ENCODE measurements at regions not wholly inside any gene's neighbourhood (a gene's known extent, or its start where the extent isn't known, plus 50 kb on each side); places are given as distances from the start of the nearest gene placed in this dataset.

DNA sequence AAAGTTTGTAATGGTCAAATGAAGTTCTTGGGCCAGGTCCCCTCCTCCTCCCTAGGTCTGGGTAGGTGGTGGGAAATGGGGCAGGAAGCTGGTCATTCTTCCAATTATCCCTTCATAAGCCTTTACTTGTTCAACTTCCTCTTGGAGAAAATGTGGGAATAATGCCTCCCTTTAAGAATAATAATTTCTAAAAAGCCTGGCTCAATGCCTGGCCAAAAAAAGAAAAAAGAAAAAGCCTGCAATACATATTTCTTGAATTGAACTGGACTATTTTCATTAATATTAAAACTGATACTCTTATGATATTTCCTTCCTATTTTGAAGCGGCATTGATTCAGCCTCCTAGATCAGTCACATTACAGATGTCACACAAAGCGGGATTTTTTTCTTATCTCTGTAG, 600.9 kb downstream of the CCDC171 start:
- no peak for DNase-seq (ENCODE audit: extremely low read depth, low read depth)

DNA sequence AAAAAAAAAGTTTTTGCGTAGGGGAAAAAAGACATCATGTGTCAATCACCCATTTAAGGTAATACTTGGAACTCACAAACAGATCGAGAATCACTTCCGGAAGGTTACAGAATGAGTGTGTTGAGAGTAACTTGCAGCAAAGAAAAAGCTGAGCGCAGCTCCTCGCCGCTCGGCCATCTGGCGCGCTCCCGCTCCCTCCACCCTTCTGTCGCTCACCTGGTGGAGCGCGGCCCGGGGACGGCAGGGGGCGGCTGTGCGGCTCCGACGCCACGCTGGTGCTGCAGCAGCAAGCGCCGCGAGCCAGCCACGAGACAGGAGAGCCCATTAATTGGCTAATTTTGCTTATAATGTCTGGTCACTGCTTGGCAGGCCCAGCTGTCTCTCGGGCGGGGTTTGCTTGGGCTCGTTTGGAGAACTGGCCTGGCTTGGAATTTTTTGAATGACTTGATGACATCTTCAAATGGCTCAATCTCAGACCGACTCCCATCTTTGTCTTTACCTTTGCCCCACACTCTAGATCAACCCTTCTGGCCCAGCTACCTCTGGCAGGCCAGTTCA, 601.8 kb downstream of the CCDC171 start:
- DNase-seq (ENCODE audit: extremely low read depth, low read depth): no peak

DNA sequence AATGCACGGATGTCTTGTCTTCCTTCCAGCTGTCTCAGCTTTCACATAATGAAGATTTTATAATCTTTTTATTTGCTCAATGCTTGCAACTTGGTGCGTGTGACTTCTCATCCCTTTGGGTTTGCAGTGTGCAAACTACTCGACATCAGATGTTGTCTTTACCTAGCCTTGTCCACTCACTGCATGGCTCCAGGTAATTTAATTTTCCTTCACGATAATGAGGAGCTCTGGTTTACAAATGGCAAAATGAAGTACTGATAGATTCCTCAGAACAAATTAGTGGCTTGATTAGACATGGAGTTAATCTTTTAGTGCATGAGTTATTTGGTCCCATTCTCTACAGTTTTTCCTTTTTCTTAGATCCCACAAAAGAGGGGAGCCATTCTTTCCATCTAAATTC, 603.0 kb downstream of the CCDC171 start:
- DNase-seq (ENCODE audit: extremely low read depth, low read depth): no peak

DNA sequence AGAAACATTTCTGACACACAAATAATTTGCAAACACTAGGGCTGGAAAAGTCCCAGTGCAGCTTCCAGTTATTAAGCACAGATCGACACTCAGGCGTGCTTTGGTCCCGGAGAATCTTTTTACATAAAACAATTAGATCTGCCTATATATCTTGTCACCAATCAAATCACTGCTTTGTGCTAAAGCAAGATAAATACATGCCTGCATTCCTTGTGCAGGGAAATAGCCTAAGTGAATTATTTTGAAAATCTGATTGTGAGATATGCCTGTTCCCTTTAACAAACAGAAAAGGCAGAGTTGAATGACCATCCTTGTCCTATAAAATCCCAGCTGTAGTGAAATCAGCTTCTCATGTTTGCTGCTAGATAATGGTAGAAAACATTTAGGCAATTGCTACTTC, 604.4 kb downstream of the CCDC171 start:
- DNase-seq (ENCODE audit: extremely low read depth, low read depth): no peak

DNA sequence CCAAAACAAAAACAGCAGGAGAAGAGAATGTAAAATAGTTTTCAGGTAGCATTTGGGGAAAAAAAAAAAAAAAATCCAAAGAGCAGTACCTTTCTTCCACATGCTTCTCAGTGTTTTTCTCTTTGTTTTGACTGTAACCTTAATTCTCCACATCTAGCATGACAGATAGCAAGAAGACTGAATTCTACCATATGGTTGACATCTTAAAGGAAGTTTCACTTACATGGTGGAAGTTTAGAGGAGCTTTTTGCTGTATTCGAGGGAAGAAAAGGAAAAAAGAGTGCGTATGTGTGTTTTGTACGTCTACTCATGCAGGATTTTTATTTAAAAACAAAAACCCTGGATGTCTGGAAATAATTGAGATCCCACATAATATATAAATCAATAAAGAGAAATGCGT, 604.8 kb downstream of the CCDC171 start:
- DNase-seq (ENCODE audit: extremely low read depth, low read depth): no peak

DNA sequence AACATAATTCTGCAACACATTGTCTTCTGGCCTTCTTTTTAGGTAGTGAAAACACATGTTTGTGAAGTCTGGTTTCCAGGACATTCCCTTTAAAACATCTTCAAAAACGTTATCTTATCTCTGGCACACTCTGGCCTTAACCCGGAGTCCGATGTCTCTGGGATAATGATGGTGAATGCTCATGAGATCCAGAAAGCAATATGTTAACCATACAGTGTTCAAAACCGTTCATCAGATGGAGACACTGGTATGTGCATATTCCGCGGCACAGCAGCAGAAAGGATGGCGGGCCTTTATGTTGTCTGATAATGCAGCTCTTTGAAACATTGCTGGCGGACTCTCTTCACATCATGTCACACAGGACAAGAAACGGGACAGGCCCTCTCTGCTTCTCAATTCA, 605.2 kb downstream of the CCDC171 start:
- DNase-seq (ENCODE audit: extremely low read depth, low read depth): no peak

DNA sequence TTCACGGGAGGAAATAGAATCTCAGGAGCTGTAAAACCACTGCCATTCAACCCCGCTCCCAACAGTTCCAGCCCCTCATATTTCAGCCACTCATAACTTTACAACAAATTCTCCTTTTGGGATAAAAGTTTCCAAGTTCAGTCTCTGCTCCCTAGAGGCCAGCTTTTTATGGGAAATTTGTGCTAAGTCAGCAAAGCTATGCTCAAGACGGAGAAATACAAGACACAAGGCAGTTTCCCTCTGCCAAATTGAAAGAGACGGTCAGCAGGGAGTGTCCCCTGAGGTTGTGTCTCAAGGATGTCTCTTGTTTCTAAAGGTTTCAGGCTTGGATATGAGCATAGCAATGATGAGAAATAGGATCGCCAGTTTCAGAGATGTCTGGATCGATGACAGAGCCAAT, 608.6 kb downstream of the CCDC171 start:
- DNase-seq (ENCODE audit: extremely low read depth, low read depth): no peak

DNA sequence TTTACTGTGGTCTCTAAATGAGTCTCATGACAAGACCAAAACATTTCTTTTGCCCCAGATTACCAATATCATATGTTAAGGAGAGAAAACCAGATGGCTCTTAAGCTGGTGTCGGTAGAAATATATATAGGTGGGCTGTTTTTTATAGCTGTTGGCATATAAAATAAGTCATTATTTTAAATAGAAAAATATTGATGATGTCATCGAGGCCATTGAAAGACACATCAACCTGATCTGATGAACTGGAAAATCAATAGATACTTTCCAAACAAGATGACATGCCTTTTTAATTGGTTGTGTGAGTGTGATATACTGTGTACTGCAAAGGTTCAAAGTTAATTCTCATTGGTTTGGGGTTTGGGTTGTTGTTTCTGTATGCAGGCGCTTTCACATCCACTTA, 617.3 kb downstream of the CCDC171 start:
- DNase-seq (ENCODE audit: extremely low read depth, low read depth): no peak

DNA sequence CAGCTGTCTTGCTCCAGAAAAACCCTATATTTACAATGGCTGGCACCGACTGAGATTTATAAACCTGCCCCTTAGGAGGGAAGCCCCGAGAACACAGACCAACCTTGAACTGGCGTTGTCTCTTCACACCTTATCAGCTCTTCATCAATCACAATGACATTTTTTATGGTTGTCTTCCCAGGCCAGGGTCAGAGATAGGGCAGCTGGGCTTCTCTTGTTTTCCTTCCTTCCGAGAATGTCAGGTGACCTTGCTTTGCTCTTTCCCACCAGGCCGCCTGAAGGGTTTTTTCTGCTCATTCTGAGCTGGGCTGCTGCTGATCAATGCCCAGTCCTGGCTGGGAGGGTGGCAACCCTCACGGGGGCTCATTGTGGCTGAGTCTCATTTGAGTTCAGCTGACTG, 619.1 kb downstream of the CCDC171 start:
- DNase-seq (ENCODE audit: extremely low read depth, low read depth): no peak

DNA sequence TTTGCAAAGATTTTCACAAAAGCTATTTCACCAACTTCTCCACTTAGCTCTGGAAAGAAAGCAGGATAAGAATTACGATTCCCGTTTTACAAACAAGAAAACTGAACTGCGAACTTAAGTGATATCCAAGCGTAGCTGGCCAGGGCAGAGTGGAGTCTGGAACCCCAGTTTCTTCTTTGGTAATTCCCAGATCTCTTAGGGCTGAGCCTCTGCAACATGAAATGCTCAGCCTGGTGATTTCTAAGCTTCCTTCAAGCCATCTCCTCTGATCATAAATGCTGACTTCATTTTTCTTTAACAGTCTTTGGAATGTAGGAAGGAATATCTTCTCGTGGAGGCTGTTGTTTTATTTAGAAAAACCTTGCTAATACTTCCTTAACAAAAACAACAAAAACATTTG, 620.0 kb downstream of the CCDC171 start:
- no peak for DNase-seq (ENCODE audit: extremely low read depth, low read depth)

DNA sequence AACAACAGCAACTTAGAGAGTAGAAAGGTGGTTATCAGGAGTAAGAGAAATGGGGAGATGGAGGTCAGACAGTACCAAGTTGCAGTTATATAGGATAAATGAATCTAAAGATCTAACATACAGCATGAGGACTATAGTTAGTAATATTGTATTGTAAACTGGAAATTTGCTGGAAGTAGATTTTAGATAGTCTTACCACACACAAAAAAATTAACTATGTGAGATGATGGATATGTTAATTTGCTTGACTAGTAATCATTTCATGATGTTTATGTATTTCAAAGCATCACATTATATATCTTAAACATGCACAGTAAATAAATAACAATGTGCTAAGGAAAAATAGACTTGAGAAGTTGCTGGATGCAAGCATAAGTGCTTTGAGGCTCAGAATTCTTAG, 622.1 kb downstream of the CCDC171 start:
- no peak for DNase-seq (ENCODE audit: extremely low read depth, low read depth)

DNA sequence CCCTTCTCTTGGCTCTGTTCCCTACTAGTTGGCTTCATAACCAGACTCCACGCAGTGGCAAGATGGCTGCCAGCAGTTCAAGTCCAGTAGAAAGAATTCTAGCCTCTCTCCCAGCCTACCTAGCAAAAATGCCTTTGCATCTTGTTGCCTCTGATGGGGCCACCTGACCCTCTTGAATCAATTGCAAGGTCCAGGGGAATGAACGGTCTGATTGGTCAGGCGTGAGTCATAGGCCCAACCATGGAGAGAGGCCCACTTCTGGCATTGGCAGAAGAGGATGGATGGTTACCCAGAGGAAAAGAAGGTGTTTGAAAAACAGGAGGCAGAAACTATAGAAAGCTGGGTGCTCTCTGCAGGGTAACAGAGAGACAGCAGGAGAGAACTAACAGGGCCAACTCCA, 622.6 kb downstream of the CCDC171 start:
- DNase-seq (ENCODE audit: extremely low read depth, low read depth): no peak

DNA sequence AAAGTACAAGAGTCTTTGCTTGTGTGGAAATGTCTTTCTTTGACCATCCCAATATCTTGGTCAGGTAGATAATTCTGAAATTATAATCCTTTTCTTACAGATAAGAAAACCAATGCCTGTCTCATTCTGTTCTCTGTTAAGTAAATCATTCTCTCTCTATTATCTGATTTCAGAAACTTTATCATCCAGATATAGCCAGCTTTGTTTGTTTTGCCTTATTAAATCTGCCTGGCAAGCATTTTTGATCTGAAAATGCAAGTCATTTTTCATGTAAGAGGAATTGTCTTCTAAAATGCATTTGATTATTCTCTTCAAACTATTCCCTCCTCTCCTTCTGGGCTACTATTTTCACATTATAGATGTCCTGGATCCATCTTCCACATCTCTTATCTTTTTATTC, 625.5 kb downstream of the CCDC171 start:
- DNase-seq (ENCODE audit: extremely low read depth, low read depth): no peak

DNA sequence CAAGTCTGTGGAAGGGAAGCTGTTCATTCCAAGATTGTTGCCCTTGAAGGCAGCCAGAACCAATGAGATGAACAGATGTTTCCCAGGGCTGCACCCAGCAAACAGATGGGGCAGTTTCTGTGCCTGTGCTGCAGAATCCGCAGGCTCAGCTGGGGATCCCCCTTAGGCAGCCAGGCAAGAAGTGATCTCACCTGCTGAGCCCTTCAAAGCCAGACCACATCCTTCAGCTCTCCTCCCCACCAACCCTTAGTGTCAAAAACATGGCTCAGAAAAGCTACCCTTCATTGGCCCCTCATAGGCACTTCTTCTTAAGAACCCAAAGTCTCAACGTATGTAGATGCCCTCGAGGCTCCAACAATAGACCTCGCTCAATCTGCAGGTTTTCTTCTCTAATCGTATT, 626.7 kb downstream of the CCDC171 start:
- DNase-seq (ENCODE audit: extremely low read depth, low read depth): no peak

DNA sequence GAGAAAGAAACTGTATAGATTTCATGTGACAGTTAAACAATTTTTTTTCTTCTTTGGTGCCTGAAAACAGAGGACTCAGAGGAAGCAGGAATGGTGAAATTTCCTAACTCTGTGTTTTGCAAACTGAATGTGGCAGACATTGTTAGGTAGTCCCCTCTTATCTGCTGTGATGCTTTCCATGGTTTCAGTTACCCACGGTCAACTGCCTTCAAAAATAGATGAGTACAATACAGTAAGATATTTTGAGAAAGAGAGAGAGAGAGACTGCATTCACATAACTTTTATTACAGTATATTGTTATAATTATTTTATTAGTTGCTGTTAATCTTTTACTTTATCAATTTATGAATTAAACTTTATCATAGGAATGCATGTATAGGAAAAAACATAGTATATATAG, 627.2 kb downstream of the CCDC171 start:
- no peak for DNase-seq (ENCODE audit: extremely low read depth, low read depth)

DNA sequence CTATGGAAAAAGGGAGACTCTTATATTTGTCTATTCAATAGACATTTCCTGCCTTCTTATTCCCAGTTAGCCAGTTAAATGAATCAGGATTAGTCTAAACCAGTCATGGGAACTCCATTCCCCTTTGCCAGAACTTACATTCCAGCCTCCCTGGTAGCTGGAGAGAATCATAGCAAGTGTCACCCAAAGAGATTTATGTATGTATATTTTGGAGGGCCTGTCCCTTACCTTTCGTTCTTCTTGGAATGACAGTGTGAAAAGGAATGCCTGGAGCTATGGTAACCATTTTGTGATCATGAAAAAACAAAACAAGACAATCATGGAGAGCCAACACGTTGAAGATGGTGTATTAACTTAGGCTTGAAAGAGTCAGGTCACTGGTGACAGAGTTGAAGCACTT, 627.7 kb downstream of the CCDC171 start:
- DNase-seq (ENCODE audit: extremely low read depth, low read depth): no peak

DNA sequence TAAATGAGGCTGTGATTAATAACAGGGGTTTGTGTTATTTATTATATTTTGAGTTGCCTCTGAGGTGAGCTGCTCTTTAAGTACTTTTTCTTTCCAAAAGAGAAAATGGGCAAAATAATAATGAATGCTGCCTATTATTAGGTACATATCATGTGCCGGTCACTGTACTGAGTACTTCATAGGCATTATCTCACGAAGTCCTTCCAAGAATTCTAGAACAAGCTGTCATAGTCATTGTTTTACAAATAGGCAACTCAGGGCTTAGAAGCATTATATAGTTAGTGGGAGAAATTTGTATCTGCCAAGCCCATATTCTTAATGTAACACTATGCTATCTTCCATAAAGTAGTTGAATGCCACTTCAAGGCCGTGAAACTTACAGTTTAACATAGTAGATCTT, 628.7 kb downstream of the CCDC171 start:
- DNase-seq (ENCODE audit: extremely low read depth, low read depth): no peak

DNA sequence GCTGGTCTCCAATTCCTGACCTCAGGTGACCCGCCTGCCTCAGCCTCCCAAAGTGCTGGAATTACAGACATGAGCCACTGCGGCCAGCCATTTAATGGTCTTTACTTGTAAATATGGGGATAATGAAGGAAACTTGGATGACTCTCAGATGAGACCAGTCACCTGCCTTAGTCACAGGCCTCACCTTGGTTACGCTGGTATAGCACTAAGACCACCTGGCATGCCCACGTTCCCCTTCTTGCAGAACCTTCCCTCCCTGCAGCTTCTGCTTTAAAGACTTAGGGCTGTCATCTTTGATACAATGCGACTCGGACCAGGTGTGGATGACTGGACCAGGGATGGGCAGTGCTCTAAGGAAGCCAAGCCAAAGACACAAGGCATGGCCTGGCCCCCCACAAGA, 629.9 kb downstream of the CCDC171 start:
- DNase-seq (ENCODE audit: extremely low read depth, low read depth): no peak

DNA sequence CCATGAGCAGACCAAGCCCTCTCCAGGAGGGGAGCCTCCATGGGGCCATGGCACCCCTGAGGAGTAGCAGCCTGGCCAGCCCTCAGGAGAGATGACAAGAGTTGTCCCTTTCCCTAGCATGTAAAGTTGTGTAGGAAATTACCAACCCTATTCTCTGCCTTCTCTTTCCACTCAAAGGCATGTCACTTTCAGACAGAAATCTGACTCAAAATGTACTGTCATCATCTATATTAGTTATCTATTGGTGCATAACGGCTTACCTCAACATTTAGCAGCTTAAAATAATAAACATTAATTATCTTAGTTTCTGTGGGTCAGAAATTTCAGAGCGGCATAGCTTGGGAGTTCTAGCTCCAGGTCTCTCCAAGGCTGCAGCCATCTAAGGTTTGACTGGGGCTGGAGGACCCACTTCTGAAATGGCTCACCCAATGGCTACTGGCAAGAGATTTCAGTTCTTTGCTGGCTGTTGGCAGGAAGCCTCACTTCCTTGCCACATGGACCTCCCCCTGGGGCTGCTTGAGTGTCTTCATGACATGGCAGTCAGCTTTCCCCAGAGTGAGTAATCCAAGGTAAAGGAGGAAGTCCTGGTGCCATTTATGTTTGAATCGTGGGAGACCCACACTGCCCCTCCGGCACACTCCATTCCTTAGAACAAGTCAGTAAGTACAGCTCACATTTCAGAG, 632.3 kb downstream of the CCDC171 start:
- no peak for DNase-seq (ENCODE audit: extremely low read depth, low read depth)

DNA sequence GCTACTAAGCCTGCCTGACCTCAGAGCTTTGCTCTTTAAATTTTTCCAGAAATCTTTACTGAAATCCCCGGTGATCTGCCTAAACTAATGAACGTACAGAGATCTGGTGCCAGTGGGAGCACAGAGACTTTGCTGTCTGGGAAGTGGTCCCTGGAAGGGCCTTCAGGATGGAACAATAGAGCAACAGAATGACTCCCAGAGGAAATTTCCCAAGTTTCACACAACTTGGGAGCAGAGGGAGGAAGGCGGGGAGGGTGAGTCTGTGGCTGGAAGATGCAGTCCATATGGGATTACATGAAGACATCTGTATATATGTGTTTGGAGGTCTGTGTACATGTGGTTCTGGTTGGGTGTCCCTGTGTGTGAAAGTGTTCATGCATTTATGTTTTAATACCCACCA, 638.3 kb downstream of the CCDC171 start:
- DNase-seq (ENCODE audit: extremely low read depth, low read depth): no peak

DNA sequence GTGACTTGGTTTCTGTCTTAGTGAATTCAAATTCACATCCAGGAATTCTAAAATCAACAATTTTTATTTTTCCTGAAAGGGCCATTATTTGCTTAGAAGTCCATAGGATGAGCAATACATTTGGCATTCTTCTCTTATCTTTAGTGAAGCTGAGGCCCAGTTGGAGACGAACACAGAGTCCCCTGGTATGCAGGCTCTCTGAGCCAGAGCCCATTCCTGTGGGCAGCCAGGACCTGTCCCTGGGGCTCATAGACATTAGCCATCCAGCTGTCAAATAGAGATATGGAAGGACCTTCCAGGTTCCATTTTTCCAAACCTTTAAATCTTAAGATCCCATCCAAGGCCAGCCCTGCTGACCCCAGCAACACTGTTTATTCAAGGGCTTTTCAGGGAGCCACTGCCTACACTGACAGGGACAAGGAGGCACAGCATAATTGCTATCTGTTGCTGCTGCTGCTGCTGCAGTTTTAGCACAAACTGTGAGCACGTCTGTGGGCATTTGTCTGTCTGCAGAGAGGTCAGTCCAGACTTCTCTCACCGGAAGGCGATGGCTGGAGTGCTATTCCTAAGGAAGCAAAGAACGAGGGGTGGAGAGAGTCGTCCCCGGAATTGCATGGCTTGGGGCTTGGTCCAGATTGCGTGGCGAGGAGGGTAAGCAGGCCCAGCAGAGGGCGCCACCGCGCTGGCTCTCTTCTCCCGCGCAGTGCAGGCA, 639.0 kb downstream of the CCDC171 start:
- peak; percentile 36 for DNase-seq (ENCODE audit: extremely low read depth, low read depth)

DNA sequence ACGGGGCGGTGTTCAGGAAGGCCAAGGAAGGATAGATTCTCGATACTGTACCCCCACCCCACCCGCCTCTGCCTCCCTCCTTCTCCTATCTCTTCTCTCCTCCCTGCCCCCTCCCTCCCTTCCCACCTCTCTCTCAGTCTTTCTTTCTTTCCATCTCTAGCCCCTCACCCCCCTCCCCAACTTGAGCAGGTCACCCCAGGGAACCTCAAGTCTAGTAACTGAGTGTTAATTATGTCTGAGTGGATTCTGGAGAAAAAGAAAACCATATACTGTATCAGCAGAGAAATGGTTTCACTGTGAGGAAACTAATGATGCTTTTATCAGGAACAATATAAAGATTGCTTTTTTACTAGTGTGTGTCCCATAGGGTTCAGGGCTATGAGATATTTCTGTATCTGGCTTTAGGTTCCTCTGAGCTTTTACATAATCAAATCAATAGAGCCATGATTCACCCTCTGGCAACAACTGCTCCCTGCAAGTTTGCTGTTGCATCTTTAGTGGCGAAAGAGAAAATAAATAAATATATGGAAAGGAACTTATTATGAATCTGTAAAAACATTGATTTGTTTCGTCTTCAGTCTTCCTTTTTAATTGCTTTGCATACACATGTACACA, 639.7 kb downstream of the CCDC171 start:
- DNase-seq (ENCODE audit: extremely low read depth, low read depth): no peak

Data from NCI-H460 (cell line).